RCC 7860 (cell line): ENCODE measurements at regions not wholly inside any gene's neighbourhood (a gene's known extent, or its start where the extent isn't known, plus 50 kb on each side); places are given as distances from the start of the nearest gene placed in this dataset.
"Not testable (repeated sequence)": the region's sequence is repeated elsewhere in the genome, so short reads cannot be mapped to it uniquely, and the experiment has no call there.

Experiments used
- DNase-seq: peaks from one replicate; pipeline ENCODE4 v3.0.0-alpha.2; 2015; ENCODE audit warnings: low spot score
- FAIRE-seq: peaks from 2 replicates; lab custom pipeline; 2012; peaks lifted over from hg19 to GRCh38; lab: Jason Lieb, UNC

- no peak for DNase-seq
- no peak for FAIRE-seq
These were observed 129.4 kb downstream of the IBTK start for GRCh38 chr6:82118150-82118562.

- no peak for FAIRE-seq
- DNase-seq = no peak
These were observed 132.8 kb downstream of the IBTK start for GRCh38 chr6:82114748-82115147.

- FAIRE-seq (no peak), DNase-seq (no peak)
These were observed 134.3 kb downstream of the IBTK start for GRCh38 chr6:82113231-82113630.

GRCh38 chr6:82111818-82112217, 135.7 kb downstream of the IBTK start:
- DNase-seq = no peak
- no peak for FAIRE-seq

- no peak for FAIRE-seq
- DNase-seq = no peak
These were observed 136.4 kb downstream of the IBTK start for GRCh38 chr6:82111114-82111513.

GRCh38 chr6:82103171-82103570, 144.4 kb downstream of the IBTK start:
- not testable (repeated sequence) for FAIRE-seq, DNase-seq

- not testable (repeated sequence) for DNase-seq, FAIRE-seq
These were observed 146.0 kb downstream of the IBTK start for GRCh38 chr6:82101374-82102114.

GRCh38 chr6:82100763-82101162, 146.8 kb downstream of the IBTK start:
- FAIRE-seq = not testable (repeated sequence)

GRCh38 chr6:82097676-82098075, 149.9 kb downstream of the IBTK start:
- DNase-seq (no peak), FAIRE-seq (no peak)

More at GRCh38 chr6:82100763-82101162, 146.8 kb downstream of the IBTK start:
- DNase-seq = not testable (repeated sequence)

- DNase-seq = no peak
These were observed 152.5 kb downstream of the IBTK start for GRCh38 chr6:82095091-82095490.

GRCh38 chr6:82094166-82094806, 153.3 kb downstream of the IBTK start:
- FAIRE-seq (no peak), DNase-seq (no peak)

More at GRCh38 chr6:82095091-82095490, 152.5 kb downstream of the IBTK start:
- FAIRE-seq = no peak

- FAIRE-seq (no peak), DNase-seq (no peak)
These were observed 158.4 kb downstream of the IBTK start for GRCh38 chr6:82088978-82089771.

- no peak for FAIRE-seq
These were observed 160.6 kb downstream of the IBTK start for GRCh38 chr6:82086944-82087343.

GRCh38 chr6:82085701-82086100, 161.8 kb downstream of the IBTK start:
- DNase-seq (no peak), FAIRE-seq (no peak)

More at GRCh38 chr6:82086944-82087343, 160.6 kb downstream of the IBTK start:
- no peak for DNase-seq

- DNase-seq = no peak
- FAIRE-seq = no peak
These were observed 163.1 kb downstream of the IBTK start for GRCh38 chr6:82084324-82084920.

- FAIRE-seq (no peak), DNase-seq (no peak)
These were observed 163.9 kb downstream of the IBTK start for GRCh38 chr6:82083646-82084045.

- DNase-seq = no peak
- no peak for FAIRE-seq
These were observed 166.8 kb downstream of the IBTK start for GRCh38 chr6:82080767-82081166.

GRCh38 chr6:82078286-82078908, 169.1 kb downstream of the IBTK start:
- DNase-seq = no peak
- no peak for FAIRE-seq

GRCh38 chr6:82076916-82077315, 170.6 kb downstream of the IBTK start:
- DNase-seq (no peak), FAIRE-seq (no peak)

- FAIRE-seq = no peak
These were observed 173.0 kb downstream of the IBTK start for GRCh38 chr6:82074556-82074955.

GRCh38 chr6:82073484-82073883, 174.1 kb downstream of the IBTK start:
- no peak for FAIRE-seq
- DNase-seq = peak; percentile 3

More at GRCh38 chr6:82074556-82074955, 173.0 kb downstream of the IBTK start:
- DNase-seq = no peak
